B cell (primary cell): ENCODE measurements at regions not wholly inside any gene's neighbourhood (a gene's known extent, or its start where the extent isn't known, plus 50 kb on each side); places are given as distances from the start of the nearest gene placed in this dataset.

Experiments
- CTCF ChIP-seq: fragments of 200-600 bp; IDR thresholded peaks from one replicate; pipeline ENCODE4 v1.8.0; 2022; ENCODE audit warnings: antibody characterized with exemption, mild to moderate bottlenecking
- EZH2 ChIP-seq: IDR thresholded peaks from 2 replicates; pipeline ENCODE4 v1.6.1; 2012; ENCODE audit warnings: borderline replicate concordance, low read depth, mild to moderate bottlenecking, moderate library complexity, low read length; ENCODE audit not compliant: insufficient read depth, poor library complexity, severe bottlenecking

- TF ChIP-seq CTCF (no peak), EZH2 (no peak)
Measured at GRCh38 chr15:81760686-81761085, 285.1 kb downstream of the MEX3B start.
